Suprapubic skin (tissue), 4 donors: ENCODE measurements at regions not wholly inside any gene's neighbourhood (a gene's known extent, or its start where the extent isn't known, plus 50 kb on each side); places are given as distances from the start of the nearest gene placed in this dataset.

Source experiments
- CTCF ChIP-seq, 2 donors: fragments of 200-600 bp in 1 of 2; fragments of 450-650 bp in 1 of 2; sonication (generic) in 1 of 2; IDR thresholded peaks; one replicate each; pipeline ENCODE4 v1.5.1; 2016 to 2019; ENCODE audit warnings: antibody characterized with exemption in 2 of 2, mild to moderate bottlenecking in 1 of 2, moderate library complexity in 1 of 2
- EP300 ChIP-seq: sonication (generic); formaldehyde crosslinking; IDR thresholded peaks from one replicate; pipeline ENCODE4 v1.6.1; 2017; ENCODE audit warnings: antibody characterized with exemption
- POLR2A ChIP-seq, 2 donors: fragments of 450-650 bp; IDR thresholded peaks; one replicate each; pipeline ENCODE4 v1.6.1; 2017; ENCODE audit warnings: antibody characterized with exemption in 2 of 2, mild to moderate bottlenecking in 2 of 2, moderate library complexity in 2 of 2
- POLR2AphosphoS5 ChIP-seq, 3 donors: sonication (generic); formaldehyde crosslinking; IDR thresholded peaks; one replicate each; pipeline ENCODE4 v1.6.1; 2017; ENCODE audit warnings: antibody characterized with exemption in 3 of 3

GRCh38 chr5:165272436-165272835 lies 1767.0 kb downstream of the MAT2B start:
- TF ChIP-seq CTCF (IDR thresholded peaks at IDR 0.05) (no peak), POLR2A (IDR thresholded peaks at IDR 0.05) (no peak), POLR2AphosphoS5 (IDR thresholded peaks at IDR 0.05) (no peak), EP300 (no peak)
